Stimulated activated CD4-positive, alpha-beta T cell treated with anti-CD3 and anti-CD28 coated beads, Interleukin-15, amount 100 ng/mL, for 48 hours (primary cell): ENCODE measurements at regions not wholly inside any gene's neighbourhood (a gene's known extent, or its start where the extent isn't known, plus 50 kb on each side); places are given as distances from the start of the nearest gene placed in this dataset.

ENCODE experiments used
- DNase-seq, 2 donors: peaks; one replicate each; pipeline ENCODE4 v3.0.0-alpha.2; 2020; ENCODE audit warnings: low read depth in 2 of 2

DNA sequence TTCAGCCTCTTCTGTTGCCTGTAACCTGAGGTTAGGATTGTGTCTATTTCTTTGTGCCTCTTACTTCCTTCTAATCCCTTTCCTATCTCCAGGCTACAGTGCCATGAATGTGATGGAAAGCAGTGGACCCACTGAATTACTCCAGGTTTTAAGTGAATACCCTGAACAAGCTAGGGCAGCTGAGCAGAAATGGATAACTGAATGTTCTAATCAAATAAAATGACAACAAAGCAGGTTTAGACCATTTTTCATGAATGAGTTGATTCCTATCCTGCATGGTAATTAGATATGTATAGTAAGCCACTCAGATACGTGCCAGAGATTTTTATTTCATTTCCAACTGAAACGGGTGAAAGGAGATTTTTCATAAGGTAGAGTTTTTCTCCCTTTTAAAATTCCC, 127.5 kb upstream of the ZP4 start:
- DNase-seq = no peak

DNA sequence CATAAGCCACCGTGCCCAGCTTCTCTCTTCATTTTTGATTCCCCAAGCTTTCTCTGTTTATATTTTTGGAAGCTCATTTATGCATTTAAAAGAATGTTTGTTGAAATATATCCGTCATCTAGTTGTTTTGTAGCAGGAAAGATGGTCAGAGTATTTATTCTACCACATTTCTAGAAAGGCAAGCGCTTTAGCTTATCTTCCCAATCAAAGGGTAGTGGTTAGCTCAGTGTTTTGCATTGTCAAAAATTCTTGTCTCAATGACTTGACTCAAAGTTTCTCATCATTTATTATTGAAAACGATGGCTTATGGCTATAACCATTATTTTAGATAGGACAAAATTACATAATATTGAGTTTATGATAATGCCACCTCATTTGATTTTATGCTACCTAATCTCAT, 116.1 kb upstream of the ZP4 start:
- no peak for DNase-seq

DNA sequence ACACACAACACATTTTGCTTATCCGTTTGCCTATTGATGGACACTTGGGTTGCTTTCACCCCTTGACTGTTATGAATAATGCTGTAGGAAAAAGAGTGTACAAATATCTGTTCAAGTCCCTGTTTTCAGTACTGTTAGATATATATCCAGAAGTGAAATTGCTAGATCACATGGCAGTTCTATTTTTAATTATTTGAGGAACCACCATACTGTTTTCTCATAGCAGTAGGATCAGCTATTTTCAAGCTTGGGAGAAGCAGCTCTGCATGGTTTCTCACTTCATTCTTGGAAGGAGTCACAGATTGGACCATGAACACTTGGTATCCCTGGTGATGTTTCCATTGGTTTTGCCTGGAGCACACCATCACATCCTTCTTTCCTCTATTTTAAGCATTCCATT, 114.4 kb upstream of the ZP4 start:
- no peak for DNase-seq

DNA sequence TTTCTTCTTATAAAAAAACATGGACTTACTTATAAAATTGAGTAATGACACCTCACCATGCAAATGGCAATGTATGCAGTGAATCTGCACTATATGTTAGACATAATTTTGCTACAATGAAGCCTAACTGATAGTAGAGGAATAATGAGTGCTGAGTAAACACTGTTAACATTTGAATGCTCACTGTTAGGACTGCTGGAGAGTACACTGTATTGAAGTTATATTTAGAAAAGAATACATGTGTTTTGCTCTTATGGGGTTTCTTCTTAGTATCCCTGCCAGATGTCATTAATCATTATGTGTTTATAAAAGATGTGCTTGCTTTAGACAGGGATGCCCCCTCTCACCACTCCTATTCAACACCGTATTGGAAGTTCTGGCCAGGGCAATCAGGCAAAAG, 111.1 kb upstream of the ZP4 start:
- no peak for DNase-seq

DNA sequence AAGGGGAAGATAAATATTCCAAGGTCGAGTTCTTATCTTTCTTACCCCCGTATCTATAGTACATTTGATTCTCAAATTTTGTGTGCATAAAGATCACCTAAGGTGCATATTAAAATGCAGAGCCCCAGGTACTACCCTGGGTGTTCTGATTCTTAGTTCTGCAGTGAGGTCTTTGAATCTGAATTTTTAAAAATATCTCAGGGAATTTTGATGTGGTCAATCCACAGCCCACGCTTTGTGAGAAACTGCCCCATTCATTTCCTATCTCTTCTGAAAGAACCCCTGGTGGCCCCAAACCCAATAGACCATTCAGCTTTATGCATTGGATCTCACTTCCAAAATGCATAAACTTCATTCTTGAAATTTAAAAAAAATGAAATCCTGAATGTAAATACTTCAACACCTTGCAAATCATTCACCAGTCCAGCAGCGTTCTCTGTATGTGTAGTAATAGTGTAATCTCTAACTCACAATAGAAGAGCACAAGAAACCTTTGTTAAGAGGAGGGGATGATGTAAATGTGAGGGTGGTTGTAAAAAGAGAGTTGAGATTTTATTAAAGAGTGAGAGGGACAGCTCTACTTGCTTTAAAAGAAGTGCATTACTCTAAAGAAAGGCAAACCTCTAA, 108.8 kb upstream of the ZP4 start:
- no peak for DNase-seq

GRCh38 chr1:237998581-237998980, 107.9 kb upstream of the ZP4 start:
- no peak for DNase-seq

DNA sequence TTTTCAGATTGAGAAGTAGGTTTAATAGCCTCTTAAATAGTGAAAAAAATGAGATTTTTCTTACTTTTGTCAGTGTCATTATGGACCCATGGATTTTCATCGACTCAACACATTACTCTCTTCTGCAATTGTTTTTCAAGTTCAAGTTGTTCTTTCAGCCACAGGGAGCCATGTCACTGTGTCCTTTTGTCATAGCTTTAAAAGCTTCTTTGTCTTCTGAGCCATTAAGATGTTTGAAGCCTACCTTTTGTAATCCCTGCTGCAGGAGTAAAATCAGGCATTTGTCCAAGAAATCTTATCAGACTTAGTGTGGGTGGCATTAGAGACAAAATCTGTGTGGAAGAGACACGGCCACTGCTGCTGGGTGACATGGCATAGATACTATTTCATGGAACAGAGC, 92.8 kb upstream of the ZP4 start:
- no peak for DNase-seq

DNA sequence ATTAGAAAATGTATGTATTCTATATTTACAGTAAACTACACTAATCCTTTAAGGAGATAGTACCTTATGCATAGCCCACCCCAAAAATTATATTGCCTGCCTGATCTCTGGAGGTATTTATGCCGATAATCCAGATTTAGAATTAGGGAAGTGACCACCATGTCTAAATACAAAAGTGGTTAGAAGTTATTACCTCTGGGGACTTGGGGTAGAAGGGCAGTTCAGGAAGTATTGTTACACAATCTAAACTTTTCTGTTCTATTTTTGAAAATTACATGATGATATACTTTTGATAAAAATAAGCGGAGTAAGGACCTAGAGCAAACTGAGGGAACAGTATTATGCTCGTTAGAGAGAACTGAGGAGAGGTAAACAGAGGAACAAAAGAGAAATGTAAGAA, 90.5 kb upstream of the ZP4 start:
- DNase-seq = no peak

DNA sequence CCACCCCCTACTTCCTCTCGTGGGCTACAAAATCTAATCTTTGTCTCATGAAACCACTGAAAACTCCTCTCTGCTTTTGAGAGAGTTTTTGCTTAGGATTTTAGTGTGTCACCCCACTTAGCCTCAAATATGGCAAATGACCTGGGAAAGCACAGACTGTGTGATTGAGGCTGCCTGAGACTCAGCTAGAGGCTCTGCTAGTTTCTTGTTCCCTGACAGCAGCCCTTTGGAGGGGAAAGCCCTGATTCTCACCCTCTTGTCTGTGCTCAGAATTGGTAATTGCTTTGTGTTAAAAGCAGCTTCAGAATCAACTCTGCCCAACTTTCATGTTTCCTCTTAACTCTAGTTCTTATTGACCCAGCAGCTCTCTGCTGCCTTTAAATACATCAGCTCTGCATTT, 85.6 kb upstream of the ZP4 start:
- no peak for DNase-seq

DNA sequence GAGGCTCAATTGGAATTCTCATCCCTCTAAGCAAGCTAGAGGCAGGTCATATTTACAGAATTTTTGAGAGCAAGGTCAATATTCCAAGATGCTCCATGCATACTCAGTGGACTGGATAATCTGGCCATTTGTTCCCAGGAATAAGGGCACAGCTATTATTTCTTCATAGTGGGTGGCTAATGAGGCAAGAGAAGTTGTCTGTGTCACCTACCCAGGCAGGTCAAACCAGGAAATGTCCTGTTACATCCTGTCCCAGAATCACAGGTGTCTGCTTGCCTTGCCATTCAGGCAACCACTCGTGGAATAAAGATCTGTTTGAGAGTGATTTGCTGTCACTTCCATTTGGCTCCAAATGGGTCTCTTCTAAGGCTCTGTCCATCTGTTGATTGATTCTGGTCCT, 85.2 kb upstream of the ZP4 start:
- no peak for DNase-seq

GRCh38 chr1:237975376-237975775, 84.7 kb upstream of the ZP4 start:
- no peak for DNase-seq

GRCh38 chr1:237972186-237972585, 81.5 kb upstream of the ZP4 start:
- no peak for DNase-seq

GRCh38 chr1:237962985-237963384, 72.3 kb upstream of the ZP4 start:
- DNase-seq = no peak

DNA sequence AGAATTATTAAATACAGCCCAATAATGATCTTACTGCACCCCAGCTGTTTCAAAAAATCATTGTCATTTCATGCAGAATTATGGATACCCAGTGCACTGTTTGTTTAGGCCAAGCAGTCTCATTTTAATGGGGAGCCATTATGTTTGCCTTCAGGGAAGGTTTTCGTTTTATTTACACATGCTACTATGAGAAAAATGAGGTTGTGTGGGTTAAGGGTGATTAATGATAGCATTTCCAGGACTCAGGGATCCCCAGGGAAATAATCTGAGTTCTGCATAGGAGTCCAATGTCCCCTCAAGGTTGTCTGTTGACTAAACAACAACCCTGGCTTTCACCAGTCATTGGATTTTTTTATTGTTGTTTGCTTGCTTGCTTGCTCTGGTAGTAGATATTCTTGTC, 71.0 kb upstream of the ZP4 start:
- no peak for DNase-seq

DNA sequence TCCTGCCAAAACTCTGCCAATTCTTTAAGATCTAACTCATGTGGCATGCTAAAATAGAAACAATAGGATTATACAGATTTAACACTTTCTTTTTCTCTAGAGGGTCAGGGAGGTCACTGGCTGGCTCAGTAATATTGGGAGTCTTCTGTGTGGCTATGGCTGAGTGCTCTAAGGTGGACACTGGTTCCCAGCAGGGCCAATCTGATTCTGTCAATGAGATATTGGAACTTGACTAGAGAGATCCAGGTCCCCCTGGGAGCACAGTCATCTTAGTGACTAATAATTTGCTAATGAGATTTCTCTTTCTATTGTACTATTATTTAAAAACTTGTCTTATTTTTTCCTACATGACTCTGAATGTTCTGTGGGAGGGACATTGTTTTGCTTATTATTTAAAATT, 69.1 kb upstream of the ZP4 start:
- DNase-seq = no peak

GRCh38 chr1:237953238-237953637, 62.5 kb upstream of the ZP4 start:
- DNase-seq = no peak
